ENCODE measurements at regions not wholly inside any gene's neighbourhood (a gene's known extent, or its start where the extent isn't known, plus 50 kb on each side); places are given as distances from the start of the nearest gene placed in this dataset.

DNA sequence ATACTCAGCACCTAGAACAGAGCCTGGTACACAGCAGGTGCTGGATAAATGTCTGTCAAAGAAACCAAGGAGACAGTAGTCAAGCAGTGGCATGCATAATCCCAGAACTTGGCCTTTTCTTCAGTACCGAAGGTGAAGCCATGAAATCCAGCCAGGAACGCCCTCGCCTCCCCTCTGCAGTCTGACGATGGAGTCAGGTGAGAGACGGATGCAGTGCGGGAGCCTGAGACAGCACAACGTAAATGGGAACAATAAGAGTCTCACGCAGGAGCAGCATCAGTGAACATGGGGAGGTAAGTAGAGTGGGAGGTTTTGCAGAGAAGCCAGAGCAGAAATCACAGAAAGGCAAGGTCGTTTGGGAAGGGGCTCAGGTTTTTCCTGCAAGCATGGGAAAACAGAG is 389.3 kb upstream of the MYT1L start:
- H3K4me1 Mint-ChIP-seq, result no peaks in the 10 kb centered on the region
- no peak overlapping the region for H3K4me3 Mint-ChIP-seq
- no peak overlapping the region for H3K27ac Mint-ChIP-seq
- no peaks in the 10 kb centered on the region for H3K36me3 Mint-ChIP-seq (ENCODE audit: low read depth)
- H3K9me3 Mint-ChIP-seq, result no peaks in the 10 kb centered on the region
- H3K27me3 Mint-ChIP-seq (ENCODE audit: low read depth, poor library complexity), result peaks cover 19% of the 10 kb centered on the region
- DNase-seq, result no peak
- TF ChIP-seq, protein P1, sequence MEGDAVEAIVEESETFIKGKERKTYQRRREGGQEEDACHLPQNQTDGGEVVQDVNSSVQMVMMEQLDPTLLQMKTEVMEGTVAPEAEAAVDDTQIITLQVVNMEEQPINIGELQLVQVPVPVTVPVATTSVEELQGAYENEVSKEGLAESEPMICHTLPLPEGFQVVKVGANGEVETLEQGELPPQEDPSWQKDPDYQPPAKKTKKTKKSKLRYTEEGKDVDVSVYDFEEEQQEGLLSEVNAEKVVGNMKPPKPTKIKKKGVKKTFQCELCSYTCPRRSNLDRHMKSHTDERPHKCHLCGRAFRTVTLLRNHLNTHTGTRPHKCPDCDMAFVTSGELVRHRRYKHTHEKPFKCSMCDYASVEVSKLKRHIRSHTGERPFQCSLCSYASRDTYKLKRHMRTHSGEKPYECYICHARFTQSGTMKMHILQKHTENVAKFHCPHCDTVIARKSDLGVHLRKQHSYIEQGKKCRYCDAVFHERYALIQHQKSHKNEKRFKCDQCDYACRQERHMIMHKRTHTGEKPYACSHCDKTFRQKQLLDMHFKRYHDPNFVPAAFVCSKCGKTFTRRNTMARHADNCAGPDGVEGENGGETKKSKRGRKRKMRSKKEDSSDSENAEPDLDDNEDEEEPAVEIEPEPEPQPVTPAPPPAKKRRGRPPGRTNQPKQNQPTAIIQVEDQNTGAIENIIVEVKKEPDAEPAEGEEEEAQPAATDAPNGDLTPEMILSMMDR (IDR thresholded peaks at IDR 0.05), result no peak

GRCh38 chr2:2719781-2720180 is 388.7 kb upstream of the MYT1L start:
- no peaks in the 10 kb centered on the region for H3K9me3 Mint-ChIP-seq
- no peak overlapping the region for H3K27ac Mint-ChIP-seq
- TF ChIP-seq, protein P1 (IDR thresholded peaks at IDR 0.05), result no peak
- H3K4me3 Mint-ChIP-seq, result no peak overlapping the region
- DNase-seq, result no peak
- H3K27me3 Mint-ChIP-seq (ENCODE audit: low read depth, poor library complexity), result peaks cover 20% of the 10 kb centered on the region
- no peaks in the 10 kb centered on the region for H3K4me1 Mint-ChIP-seq
- H3K36me3 Mint-ChIP-seq (ENCODE audit: low read depth), result no peaks in the 10 kb centered on the region

- Mint-ChIP-seq H3K4me1 (no peaks in the 10 kb centered on the region), H3K36me3 (ENCODE audit: low read depth) (no peaks in the 10 kb centered on the region), H3K4me3 (no peak overlapping the region), H3K9me3 (no peaks in the 10 kb centered on the region), H3K27ac (no peak overlapping the region), H3K27me3 (ENCODE audit: low read depth, poor library complexity) (peaks cover 24% of the 10 kb centered on the region)
- TF ChIP-seq, protein P1 (IDR thresholded peaks at IDR 0.05), result no peak
- DNase-seq, result peak; percentile 44
These were observed 387.9 kb upstream of the MYT1L start for GRCh38 chr2:2719015-2719414.

GRCh38 chr2:2717406-2717805 is 386.3 kb upstream of the MYT1L start:
- H3K9me3 Mint-ChIP-seq, result no peaks in the 10 kb centered on the region
- peaks cover 32% of the 10 kb centered on the region for H3K27me3 Mint-ChIP-seq (ENCODE audit: low read depth, poor library complexity)
- H3K27ac Mint-ChIP-seq, result no peak overlapping the region
- no peaks in the 10 kb centered on the region for H3K4me1 Mint-ChIP-seq
- TF ChIP-seq, protein P1 (IDR thresholded peaks at IDR 0.05), result no peak
- no peaks in the 10 kb centered on the region for H3K36me3 Mint-ChIP-seq (ENCODE audit: low read depth)
- no peak for DNase-seq
- H3K4me3 Mint-ChIP-seq, result no peak overlapping the region

- Mint-ChIP-seq H3K4me3 (no peak overlapping the region), H3K36me3 (ENCODE audit: low read depth) (no peaks in the 10 kb centered on the region), H3K4me1 (no peaks in the 10 kb centered on the region), H3K27me3 (ENCODE audit: low read depth, poor library complexity) (peaks cover 38% of the 10 kb centered on the region), H3K27ac (no peak overlapping the region), H3K9me3 (no peaks in the 10 kb centered on the region)
- no peak for DNase-seq
- TF ChIP-seq, protein P1 (IDR thresholded peaks at IDR 0.05), result no peak
These were observed 385.7 kb upstream of the MYT1L start for GRCh38 chr2:2716771-2717170.

DNA sequence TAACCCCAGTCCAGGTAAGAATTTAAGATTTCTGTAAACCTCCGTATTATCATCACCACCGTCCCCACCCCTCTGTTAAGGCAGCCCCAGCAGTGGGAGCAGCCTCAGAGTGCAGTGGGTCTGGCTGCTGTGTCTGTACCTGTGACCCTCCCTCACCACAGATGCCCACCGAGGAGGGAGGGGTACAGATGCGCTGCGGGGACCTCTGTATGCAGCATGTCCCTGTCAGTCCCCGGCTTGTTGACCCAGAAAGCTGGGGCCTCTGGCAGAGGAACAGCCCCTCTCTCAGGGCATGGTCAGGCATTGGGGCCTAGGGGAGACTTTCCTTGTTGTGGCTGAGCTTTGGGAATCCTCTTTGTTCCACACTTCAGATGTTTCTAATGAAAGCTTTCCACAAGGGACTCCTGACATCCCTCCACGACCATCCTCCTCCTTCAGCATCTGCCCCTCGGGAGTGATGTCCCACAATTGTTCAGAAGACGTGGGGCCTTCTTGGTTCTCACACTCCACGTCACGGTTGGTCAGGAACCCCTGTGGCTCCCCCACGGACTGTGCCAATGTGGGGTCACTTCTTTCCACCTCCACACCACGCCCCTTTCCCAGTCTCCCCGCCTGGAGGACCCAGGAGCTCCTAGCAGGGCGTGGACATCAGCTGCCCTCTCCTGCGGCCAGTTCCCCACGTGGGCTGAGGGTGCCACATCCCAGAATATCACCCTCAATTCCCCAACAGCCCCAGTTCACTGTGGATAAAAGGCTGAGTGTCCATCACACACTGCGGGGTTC is 384.2 kb upstream of the MYT1L start:
- peaks cover 45% of the 10 kb centered on the region for H3K27me3 Mint-ChIP-seq (ENCODE audit: low read depth, poor library complexity)
- H3K9me3 Mint-ChIP-seq, result no peaks in the 10 kb centered on the region

More for the DNA sequence above, 384.2 kb upstream of the MYT1L start:
- TF ChIP-seq, protein P1 (IDR thresholded peaks at IDR 0.05), result no peak
- DNase-seq, result no peak
- Mint-ChIP-seq H3K4me1 (no peaks in the 10 kb centered on the region), H3K36me3 (ENCODE audit: low read depth) (no peaks in the 10 kb centered on the region), H3K27ac (no peak overlapping the region), H3K4me3 (no peak overlapping the region)

Data from nephron progenitor cell (in vitro differentiated cells).